GM19025 (cell line): ENCODE measurements at regions not wholly inside any gene's neighbourhood (a gene's known extent, or its start where the extent isn't known, plus 50 kb on each side); places are given as distances from the start of the nearest gene placed in this dataset.
A peak's percentile ranks its signal among the peaks of the same experiment; 100 is the strongest.
"Not testable (repeated sequence)": the region's sequence is repeated elsewhere in the genome, so short reads cannot be mapped to it uniquely, and the experiment has no call there.

Experiments used
- ATAC-seq: cut with Tn5 transposase; IDR thresholded peaks from one replicate; pipeline ENCODE4 v1.9.1; 2021; ENCODE audit warnings: mild to moderate bottlenecking, low read depth, moderate library complexity; ENCODE audit not compliant: unreplicated experiment

DNA sequence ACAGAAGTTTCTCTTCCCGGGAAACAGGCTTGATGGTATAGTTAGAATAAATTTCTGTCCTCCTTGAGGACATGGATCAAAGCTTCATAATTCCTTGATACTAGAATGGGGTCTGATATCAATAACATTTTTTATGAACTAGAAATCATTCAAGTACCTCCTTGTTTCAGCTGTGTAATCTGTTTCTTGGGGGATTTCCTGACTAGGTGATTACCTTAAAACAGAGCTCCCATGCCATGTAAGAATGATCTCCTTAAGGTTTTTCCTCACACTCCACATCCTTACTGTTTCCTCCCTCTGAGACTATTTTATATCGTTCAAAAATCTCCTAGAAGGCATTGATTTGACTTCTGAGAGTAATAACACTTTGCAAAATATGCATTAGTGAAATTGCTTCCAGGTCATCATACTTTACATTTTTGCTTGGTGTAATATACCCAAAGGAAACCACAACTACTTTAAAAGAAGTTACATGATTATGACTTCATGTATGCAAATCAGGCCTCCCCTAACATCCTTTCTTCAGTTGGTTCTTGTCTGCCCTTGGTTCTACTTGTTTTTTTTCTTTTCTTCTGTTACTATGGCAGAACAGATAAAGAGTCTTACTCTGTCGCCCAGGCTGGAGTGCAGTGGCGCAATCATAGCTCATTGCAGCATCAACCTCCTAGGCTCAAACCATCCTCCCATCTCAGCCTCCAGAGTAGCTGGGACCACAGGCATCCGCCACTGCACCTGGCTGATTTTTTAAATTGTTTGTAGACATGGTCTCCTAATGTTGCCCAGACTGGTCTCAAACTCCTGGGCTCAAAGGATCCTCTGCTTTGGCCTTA is 388.8 kb downstream of the ZFHX3 start:
- ATAC-seq, result no peak

DNA sequence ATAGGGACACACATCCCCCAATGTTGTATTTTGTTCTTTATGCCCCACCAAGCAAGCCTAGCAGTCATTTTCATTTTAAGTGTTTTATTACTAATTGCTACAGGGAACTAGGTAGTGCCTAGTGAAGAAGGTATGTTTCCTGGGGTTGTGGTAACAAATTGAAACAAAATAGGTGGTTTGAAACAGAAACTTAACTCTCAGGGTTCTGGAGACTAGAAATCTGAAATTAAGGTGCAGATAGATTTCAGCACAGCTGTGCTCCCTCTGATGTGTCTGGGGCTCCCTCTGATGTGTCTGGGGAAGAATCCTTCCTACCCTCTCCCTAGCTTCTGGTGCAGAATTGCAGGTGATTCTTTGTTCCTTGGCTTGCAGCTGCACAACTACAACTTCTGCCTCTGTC is 390.1 kb downstream of the ZFHX3 start:
- ATAC-seq, result peak; percentile 98

- ATAC-seq, result no peak
Measured at GRCh38 chr16:72657164-72657563, 390.8 kb downstream of the ZFHX3 start.

DNA sequence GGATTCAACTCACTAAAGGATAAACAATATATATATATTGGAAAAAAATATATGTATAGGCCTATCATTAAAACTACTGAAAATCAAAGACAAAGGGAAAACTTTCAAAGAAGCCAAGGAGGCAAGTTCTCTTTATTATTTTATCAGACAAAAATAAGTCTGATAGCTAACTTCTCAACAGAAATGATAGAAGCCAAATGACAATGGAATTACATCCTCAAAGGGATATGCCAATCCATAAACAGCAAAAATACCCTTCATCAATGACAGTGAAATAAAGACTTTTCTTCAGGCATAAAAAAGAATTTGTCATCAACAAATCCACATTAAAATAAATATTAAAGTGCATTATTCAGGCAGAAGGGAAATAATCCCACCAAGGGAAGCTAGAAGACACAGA is 393.4 kb downstream of the ZFHX3 start:
- no peak for ATAC-seq

- ATAC-seq, result peak; percentile 61
Measured at GRCh38 chr16:72649254-72649944, 398.5 kb downstream of the ZFHX3 start.

DNA sequence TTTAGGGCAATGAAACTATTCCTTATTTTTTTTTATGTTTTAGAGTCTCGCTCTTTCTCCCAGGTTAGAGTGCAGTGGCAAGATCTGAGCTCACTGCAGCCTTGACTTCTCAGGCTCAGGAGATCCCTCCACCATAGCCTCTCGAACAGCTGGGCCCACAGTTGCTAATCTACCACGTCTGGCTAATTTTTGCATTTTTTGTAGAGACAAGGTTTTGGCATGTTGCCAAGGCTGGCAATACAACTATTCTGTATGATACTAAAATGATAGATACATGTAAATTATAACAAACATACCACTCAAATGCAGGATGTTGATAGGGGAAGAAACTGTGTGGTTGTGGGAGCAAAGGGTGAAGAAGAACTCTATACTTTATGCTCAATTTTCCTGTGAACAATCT is 401.3 kb downstream of the ZFHX3 start:
- no peak for ATAC-seq

DNA sequence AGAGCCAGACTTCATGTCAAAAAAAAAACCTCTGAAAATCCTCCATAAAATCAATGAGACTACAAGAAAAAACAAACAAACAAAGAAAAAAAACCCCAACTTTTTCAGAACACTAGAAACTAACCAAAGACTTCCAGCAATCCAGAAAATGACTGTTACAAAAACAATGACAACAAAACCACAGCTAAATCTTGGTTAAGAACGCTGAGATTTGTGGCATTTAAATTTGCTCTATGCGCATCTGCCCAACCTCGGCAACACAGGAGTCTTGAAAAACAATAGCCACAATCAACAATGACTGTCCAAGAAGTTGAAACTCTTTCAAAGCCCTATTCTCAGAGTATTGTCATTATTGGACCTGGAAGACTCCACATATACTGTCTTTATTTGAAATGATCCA is 402.4 kb downstream of the ZFHX3 start:
- ATAC-seq, result no peak

DNA sequence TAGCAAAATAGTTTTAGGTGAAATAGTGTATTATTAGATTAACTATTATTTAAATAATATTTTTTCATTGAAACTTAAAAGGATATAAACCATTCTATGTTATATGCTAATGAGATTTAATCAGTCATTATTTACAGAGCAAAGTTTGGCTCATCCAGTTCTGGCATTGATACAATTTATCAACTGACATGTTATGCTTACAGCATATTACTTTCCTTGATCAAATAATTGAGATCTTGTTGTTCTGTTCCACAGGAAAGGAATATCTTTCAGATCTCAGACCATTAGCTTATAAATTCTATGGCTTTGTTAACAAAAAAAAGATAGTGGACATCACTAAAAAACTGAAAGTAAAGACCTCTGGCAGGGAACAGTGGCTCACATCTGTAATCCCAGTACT is 403.0 kb downstream of the ZFHX3 start:
- ATAC-seq, result no peak

DNA sequence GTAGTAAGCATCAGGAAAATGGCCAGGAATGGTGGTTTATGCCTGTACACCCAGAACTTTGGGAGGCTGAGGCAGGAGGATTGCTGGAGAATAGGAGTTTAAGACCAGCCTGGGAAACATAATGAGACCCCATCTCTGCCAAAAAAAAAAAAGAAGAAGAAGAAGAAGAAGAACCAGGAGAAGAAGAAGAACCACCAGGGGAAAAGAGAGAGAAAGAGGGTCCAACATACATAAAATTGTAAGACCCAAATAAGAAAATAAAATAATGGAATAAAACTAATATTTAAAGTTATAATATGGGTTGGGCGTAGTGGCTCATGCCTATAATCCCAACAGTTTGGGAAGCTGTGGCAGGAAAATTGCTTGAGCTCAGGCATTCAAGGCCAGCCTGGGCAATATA is 408.4 kb downstream of the ZFHX3 start:
- no peak for ATAC-seq

- ATAC-seq, result no peak
Measured at GRCh38 chr16:72637306-72637705, 410.6 kb downstream of the ZFHX3 start.

- no peak for ATAC-seq
Measured at GRCh38 chr16:72635694-72636093, 412.2 kb downstream of the ZFHX3 start.

GRCh38 chr16:72635104-72635503 is 412.8 kb downstream of the ZFHX3 start:
- ATAC-seq, result no peak

DNA sequence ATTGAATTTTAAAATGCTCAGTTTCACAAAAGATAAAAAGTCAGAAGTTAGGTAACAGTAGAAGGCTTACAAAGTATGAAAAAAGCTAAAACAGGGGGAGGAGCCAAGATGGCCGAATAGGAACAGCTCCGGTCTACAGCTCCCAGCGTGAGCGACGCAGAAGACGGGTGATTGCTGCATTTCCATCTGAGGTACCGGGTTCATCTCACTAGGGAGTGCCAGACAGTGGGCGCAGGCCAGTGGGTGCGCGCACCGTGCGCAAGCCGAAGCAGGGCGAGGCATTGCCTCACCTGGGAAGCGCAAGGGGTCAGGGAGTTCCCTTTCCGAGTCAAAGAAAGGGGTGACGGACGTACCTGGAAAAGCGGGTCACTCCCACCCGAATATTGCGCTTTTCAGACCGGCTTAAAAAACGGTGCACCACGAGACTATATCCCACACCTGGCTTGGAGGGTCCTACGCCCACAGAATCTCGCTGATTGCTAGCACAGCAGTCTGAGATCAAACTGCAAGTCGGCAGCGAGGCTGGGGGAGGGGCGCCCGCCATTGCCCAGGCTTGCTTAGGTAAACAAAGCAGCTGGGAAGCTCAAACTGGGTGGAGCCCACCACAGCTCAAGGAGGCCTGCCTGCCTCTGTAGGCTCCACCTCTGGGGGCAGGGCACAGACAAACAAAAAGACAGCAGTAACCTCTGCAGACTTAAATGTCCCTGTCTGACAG is 420.6 kb downstream of the ZFHX3 start:
- not testable (repeated sequence) for ATAC-seq

DNA sequence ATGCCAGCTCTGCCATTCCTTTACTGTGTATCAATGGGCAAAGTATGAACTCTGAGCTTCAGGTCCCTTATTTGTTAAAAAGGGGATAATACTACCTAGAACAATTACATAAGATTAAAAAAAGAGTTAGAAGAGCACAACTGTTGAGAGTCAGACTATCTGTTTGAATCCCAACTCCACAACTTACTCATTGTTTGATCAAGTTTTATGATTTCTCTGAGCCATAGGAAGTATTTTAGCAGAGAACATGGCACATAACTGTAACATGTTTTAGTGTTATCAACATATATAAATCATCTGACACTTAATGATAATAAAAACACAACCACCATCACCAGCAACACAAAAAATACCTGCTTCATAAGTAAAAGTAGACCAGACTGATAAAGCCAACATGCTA is 421.3 kb downstream of the ZFHX3 start:
- ATAC-seq, result no peak

- ATAC-seq, result no peak
Measured at GRCh38 chr16:72621651-72622050, 426.3 kb downstream of the ZFHX3 start.

DNA sequence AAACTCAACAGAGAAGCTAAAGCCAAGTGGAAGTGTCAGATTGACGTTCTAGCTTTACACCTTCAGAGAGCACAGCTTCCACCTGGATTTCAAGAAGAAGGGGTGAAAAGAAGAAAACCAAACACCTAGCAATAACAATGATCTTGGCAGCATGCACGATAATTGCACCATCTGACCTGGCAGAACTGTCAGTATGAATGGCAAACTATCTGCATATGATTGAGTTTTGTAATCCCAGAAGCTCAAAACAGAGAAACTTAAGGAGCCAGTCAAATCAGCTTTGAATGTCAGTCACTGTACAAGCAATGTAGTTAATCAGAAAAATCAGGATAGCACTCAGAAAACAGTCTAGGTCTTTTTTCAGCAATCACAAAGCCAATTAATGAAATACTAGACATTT is 427.1 kb downstream of the ZFHX3 start:
- ATAC-seq, result no peak

DNA sequence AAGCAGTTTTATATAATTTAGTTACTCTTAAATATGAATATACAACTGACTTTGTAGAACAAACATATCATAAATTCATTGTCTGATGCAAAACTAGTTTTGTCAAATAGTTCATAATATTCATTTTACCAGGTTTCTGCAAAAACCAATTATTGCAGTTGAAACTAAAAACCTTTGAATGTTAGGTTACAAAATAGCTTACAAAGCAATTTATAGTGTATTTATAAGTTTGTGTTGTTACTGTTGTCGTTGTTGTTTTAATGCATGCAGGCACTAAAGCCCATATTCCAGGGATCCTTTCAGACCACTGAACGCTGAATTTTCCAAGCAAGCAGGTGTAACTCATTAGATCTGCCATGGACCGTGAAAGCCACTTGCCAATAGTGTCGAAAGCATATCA is 427.6 kb downstream of the ZFHX3 start:
- ATAC-seq, result no peak

- no peak for ATAC-seq
Measured at GRCh38 chr16:72615856-72616255, 432.1 kb downstream of the ZFHX3 start.

DNA sequence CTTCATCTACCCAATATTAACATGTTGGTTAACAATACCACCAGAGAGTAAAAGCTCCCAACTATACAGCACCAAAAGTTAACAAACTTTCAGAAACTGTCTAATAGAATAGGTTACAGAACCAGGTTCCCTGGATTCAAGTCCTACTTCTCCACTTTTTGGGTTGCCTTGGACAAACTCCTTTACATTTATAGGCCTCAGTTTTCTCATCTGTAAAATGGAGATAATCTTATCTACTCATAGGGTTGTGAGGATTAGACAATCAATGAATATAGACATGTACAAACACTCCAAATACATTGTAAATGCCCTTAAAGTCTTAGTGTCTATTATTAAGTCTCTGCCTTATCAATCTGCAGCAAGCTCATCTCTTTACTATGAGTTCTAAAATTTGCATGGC is 435.2 kb downstream of the ZFHX3 start:
- no peak for ATAC-seq

DNA sequence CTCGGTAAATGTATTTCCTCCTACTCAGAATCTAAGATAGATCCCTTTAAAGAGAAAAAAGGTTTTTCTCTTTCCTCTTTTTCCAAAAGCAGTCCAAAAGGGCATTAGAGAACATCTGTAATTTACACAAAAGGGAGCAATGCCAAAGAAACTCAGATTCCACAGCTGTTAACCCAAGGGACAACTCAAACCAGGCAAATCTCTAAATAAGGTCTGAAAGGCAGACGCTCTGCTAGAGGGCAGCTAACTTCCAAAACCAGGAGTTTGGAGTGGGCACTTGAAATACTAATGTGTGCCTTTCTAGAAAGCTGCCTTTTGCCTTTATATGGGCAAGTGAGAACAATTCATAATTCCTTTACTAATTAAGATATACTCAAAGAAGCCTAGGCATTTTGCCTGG is 435.7 kb downstream of the ZFHX3 start:
- no peak for ATAC-seq

- no peak for ATAC-seq
Measured at GRCh38 chr16:72609933-72610332, 438.0 kb upstream of the PMFBP1 start.
